CD14-positive monocyte (primary cell): ENCODE measurements at regions not wholly inside any gene's neighbourhood (a gene's known extent, or its start where the extent isn't known, plus 50 kb on each side); places are given as distances from the start of the nearest gene placed in this dataset.
A peak's percentile ranks its signal among the peaks of the same experiment; 100 is the strongest.

Experiments
- DNase-seq, 3 donors: peaks; one replicate each; pipeline ENCODE4 v3.0.0-alpha.2; 2011 to 2022
- H2AFZ ChIP-seq: 2 replicates; pipeline ENCODE4 v1.6.0; 2012; ENCODE audit warnings: mild to moderate bottlenecking, low read depth, low read length, inconsistent platforms; ENCODE audit not compliant: insufficient read depth, poor library complexity, severe bottlenecking
- H3K27ac ChIP-seq, 2 donors: 1 replicate in 1 of 2; 2 replicates in 1 of 2; pipeline ENCODE4 v1.5.1; 2012 to 2013; ENCODE audit warnings: low read length in 2 of 2, control low read depth in 1 of 2, inconsistent platforms in 1 of 2, low read depth in 1 of 2, mild to moderate bottlenecking in 1 of 2
- H3K27me3 ChIP-seq, 2 donors: one replicate each; pipeline versions ENCODE4 v1.6.0 to v1.6.1; 2011 to 2013; ENCODE audit warnings: low read length in 2 of 2; ENCODE audit not compliant: control insufficient read depth in 2 of 2, insufficient read depth in 2 of 2
- H3K36me3 ChIP-seq, 2 donors: replicated peaks in 1 of 2; 1 replicate in 1 of 2; 2 replicates in 1 of 2; pipeline versions ENCODE4 v1.5.1 to v1.6.1; 2012 to 2013; ENCODE audit warnings: low read length in 2 of 2, control low read depth in 1 of 2, inconsistent platforms in 1 of 2, mild to moderate bottlenecking in 1 of 2; ENCODE audit not compliant: insufficient read depth in 2 of 2, control insufficient read depth in 1 of 2
- H3K4me1 ChIP-seq, 2 donors: 1 replicate in 1 of 2; 2 replicates in 1 of 2; pipeline versions ENCODE4 v1.5.1 to v1.6.1; 2012 to 2013; ENCODE audit warnings: low read length in 2 of 2, control low read depth in 1 of 2, inconsistent platforms in 1 of 2, mild to moderate bottlenecking in 1 of 2, moderate library complexity in 1 of 2; ENCODE audit not compliant: insufficient read depth in 2 of 2, control insufficient read depth in 1 of 2
- H3K4me2 ChIP-seq: replicated peaks from 2 replicates; pipeline ENCODE3; 2012; ENCODE audit warnings: low read length, moderate library complexity, mild to moderate bottlenecking; ENCODE audit not compliant: poor library complexity, severe bottlenecking; ENCODE audit errors: extremely low read depth
- H3K4me3 ChIP-seq, 3 experiments: fragments of 200-600 bp in 1 of 3; sonication (generic) in 1 of 3; replicated peaks in 1 of 3; 1 replicate in 2 of 3; 2 replicates in 1 of 3; pipeline ENCODE4 v1.5.1; 2011 to 2013; ENCODE audit warnings: low read length in 3 of 3, mild to moderate bottlenecking in 3 of 3, control low read depth in 2 of 3, low read depth in 2 of 3, inconsistent platforms in 1 of 3, moderate library complexity in 1 of 3
- H3K79me2 ChIP-seq: 2 replicates; pipeline ENCODE4 v1.6.0; 2012; ENCODE audit warnings: mild to moderate bottlenecking, control low read depth, inconsistent platforms, low read length, moderate library complexity; ENCODE audit not compliant: insufficient read depth
- H3K9ac ChIP-seq: 2 replicates; pipeline ENCODE4 v1.6.0; 2017; ENCODE audit warnings: low read length, mild to moderate bottlenecking; ENCODE audit not compliant: insufficient read depth, poor library complexity, severe bottlenecking
- H3K9me3 ChIP-seq, 2 donors: replicated peaks in 1 of 2; 1 replicate in 1 of 2; 2 replicates in 1 of 2; pipeline versions ENCODE4 v1.5.1 to v1.6.1; 2012 to 2013; ENCODE audit warnings: low read length in 2 of 2, control low read depth in 1 of 2; ENCODE audit not compliant: control insufficient read depth in 1 of 2, insufficient read depth in 1 of 2
- H4K20me1 ChIP-seq: 2 replicates; pipeline ENCODE4 v1.6.0; 2012; ENCODE audit warnings: mild to moderate bottlenecking, low read length, control low read depth, moderate library complexity; ENCODE audit not compliant: insufficient read depth
- H3K27ac Mint-ChIP-seq, 7 donors: one replicate each; pipeline ENCODE4 v1.8.0; 2020; ENCODE audit warnings: mild to moderate bottlenecking in 7 of 7, mixed read lengths in 7 of 7, moderate library complexity in 6 of 7, inconsistent platforms in 2 of 7
- H3K27me3 Mint-ChIP-seq, 3 donors: one replicate each; pipeline ENCODE4 v1.8.0; 2021 to 2022; ENCODE audit warnings: low read depth in 3 of 3, mild to moderate bottlenecking in 3 of 3, mixed read lengths in 3 of 3, moderate library complexity in 3 of 3, inconsistent platforms in 1 of 3
- H3K36me3 Mint-ChIP-seq, 2 donors: one replicate each; pipeline ENCODE4 v1.8.0; 2020; ENCODE audit warnings: mixed read lengths in 2 of 2, inconsistent platforms in 1 of 2, mild to moderate bottlenecking in 1 of 2
- H3K4me1 Mint-ChIP-seq: one replicate; pipeline ENCODE4 v1.8.0; 2020; ENCODE audit warnings: mild to moderate bottlenecking, mixed read lengths
- H3K4me3 Mint-ChIP-seq, 2 donors: one replicate each; pipeline ENCODE4 v1.8.0; 2020; ENCODE audit warnings: mild to moderate bottlenecking in 2 of 2, mixed read lengths in 2 of 2, moderate library complexity in 1 of 2
- H3K9me3 Mint-ChIP-seq, 7 donors: one replicate each; pipeline ENCODE4 v1.8.0; 2020 to 2022; ENCODE audit warnings: mixed read lengths in 7 of 7, mild to moderate bottlenecking in 6 of 7, moderate library complexity in 6 of 7, inconsistent platforms in 2 of 7
- CTCF ChIP-seq: fragments of 200-600 bp; IDR thresholded peaks from one replicate; pipeline ENCODE4 v1.8.0; 2022; ENCODE audit warnings: antibody characterized with exemption, mild to moderate bottlenecking
- WGBS: methylation state at CpG from one replicate; pipeline ENCODE4 v1.1.5; 2013; ENCODE audit warnings: missing lambda C conversion rate; ENCODE audit not compliant: insufficient coverage; 5-methylcytosine and 5-hydroxymethylcytosine counted together
- intact Hi-C, 2 donors: fragments of 100-400 bp; cut with micrococcal nuclease; formaldehyde crosslinking; loops; one replicate each; pipeline versions ENCODE4 v1.15.0 to v1.15.1; 2023

DNA sequence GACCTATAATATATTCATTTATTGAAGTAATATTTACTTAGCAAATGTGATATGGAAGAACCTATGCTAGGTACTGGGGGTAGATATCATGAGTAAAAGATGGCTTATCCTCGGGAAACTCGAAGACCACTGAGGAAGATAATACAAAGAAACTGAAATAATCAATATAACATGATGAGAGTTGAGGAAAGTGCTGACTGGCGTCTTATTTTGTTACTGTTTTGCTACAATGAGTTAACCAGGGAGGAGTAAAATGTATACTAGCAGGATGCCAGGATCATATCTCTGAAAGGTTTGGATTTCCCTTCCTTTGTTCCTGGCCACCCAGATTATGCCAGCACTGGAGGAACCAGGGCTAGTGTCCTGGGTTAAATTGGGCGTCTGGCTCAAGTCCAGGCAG is 111.7 kb upstream of the SPATS2L start:
- no peak overlapping the region for H3K9ac ChIP-seq
- Mint-ChIP-seq H3K4me3 (no peak overlapping the region), H3K4me1 (peaks cover 12% of the 10 kb centered on the region), H3K36me3 (no peaks in the 10 kb centered on the region), H3K27ac (no peak overlapping the region), H3K9me3 (peaks cover 0 to 3% (median 0%) of the 10 kb centered on the region in 7 donors), H3K27me3 (peaks cover 2 to 6% (median 3%) of the 10 kb centered on the region in 3 donors)
- no peak overlapping the region for H3K4me3 ChIP-seq
- peaks cover 9 to 13% of the 10 kb centered on the region in 2 donors for H3K4me1 ChIP-seq
- H4K20me1 ChIP-seq, result no peaks in the 10 kb centered on the region
- no peaks in the 10 kb centered on the region for H3K79me2 ChIP-seq
- H3K27me3 ChIP-seq, result no peaks in the 10 kb centered on the region
- no peak overlapping the region for H2AFZ ChIP-seq
- no peak overlapping the region for H3K27ac ChIP-seq
- no CpG with 5 or more reads among the region's 4 CpGs for WGBS
- H3K36me3 ChIP-seq, result no peaks in the 10 kb centered on the region
- intact Hi-C loops, result no loop called here
- no peak for TF ChIP-seq CTCF
- no peak for DNase-seq
- H3K9me3 ChIP-seq, result no peaks in the 10 kb centered on the region
- H3K4me2 ChIP-seq, result no peak overlapping the region

- Mint-ChIP-seq H3K4me1 (peaks cover 22% of the 10 kb centered on the region), H3K27ac (peak overlapping the region in 1 of 7 donors; percentile 0), H3K4me3 (no peak overlapping the region), H3K36me3 (no peaks in the 10 kb centered on the region), H3K9me3 (peaks cover 0 to 2% (median 0%) of the 10 kb centered on the region in 7 donors), H3K27me3 (peaks cover 0 to 3% (median 2%) of the 10 kb centered on the region in 3 donors)
- H3K9me3 ChIP-seq, result no peaks in the 10 kb centered on the region
- no peak overlapping the region for H2AFZ ChIP-seq
- TF ChIP-seq CTCF, result no peak
- H3K9ac ChIP-seq, result no peak overlapping the region
- WGBS, result no CpG with 5 or more reads among the region's 2 CpGs
- H3K27me3 ChIP-seq, result no peaks in the 10 kb centered on the region
- H3K4me2 ChIP-seq, result peak overlapping the region; percentile 15
- H4K20me1 ChIP-seq, result no peaks in the 10 kb centered on the region
- peak overlapping the region in 1 of 3 experiments; percentile 14 for H3K4me3 ChIP-seq
- intact Hi-C loops, result no loop called here
- DNase-seq, result peak; percentile 28 to 49 (median 37)
- H3K27ac ChIP-seq, result peak overlapping the region in 1 of 2 donors; percentile 61
- no peaks in the 10 kb centered on the region for H3K36me3 ChIP-seq
- peaks cover 12 to 19% of the 10 kb centered on the region in 2 donors for H3K4me1 ChIP-seq
- no peaks in the 10 kb centered on the region for H3K79me2 ChIP-seq
Observed at GRCh38 chr2:200199005-200199404, 107.5 kb upstream of the SPATS2L start.
